GM19438 (cell line): ENCODE measurements at regions not wholly inside any gene's neighbourhood (a gene's known extent, or its start where the extent isn't known, plus 50 kb on each side); places are given as distances from the start of the nearest gene placed in this dataset.

Experiments
- ATAC-seq: cut with Tn5 transposase; IDR thresholded peaks from one replicate; pipeline ENCODE4 v1.9.1; 2021; ENCODE audit warnings: low read depth; ENCODE audit not compliant: unreplicated experiment

GRCh38 chr2:62374301-62375112 is 131.5 kb downstream of the TMEM17 start:
- ATAC-seq: no peak

GRCh38 chr2:62372824-62373223 is 133.2 kb downstream of the TMEM17 start:
- no peak for ATAC-seq

DNA sequence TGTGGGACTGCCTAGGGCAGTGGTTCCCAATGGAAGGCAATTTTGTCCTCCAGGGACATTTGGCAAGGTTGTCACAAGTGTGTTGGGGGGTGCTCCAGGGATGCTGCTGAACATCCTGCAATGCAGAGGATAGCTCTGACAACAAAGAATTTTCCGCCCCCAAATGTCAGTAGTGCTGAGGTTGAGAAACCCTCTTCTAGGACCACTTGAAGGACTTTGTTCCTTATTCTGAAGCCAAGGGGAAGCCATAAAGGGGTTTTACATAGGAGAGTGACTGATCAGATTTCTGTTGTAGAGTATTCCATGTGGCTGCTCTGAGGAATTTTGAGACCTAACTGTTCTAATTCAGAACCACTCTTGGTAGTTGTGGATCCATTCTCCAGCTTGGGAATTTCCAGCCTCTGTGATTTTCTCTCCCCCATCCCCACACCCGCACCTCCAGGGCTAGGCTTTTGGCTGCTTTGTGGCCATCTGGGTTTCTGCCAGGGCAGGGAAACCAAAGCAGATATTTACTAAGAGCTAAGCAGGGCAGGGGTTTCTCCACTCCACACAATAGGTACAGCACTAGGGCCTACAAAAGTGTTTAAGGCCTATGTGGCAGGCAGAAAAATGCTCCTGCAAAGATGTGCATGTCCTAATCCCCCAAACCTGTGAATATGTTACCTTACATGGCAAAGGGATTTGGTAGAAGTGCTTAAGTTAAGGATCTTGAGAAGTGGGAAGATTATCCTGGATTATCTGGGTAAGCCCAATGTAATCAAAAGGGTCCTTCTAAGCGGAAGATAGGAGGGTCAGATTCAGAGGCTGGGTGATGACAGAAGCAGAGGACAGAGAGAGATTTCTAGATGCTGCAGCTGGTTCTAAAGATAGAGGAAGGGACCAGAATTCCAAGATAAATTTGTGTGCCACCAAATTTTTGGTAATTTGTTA is 135.4 kb downstream of the TMEM17 start:
- no peak for ATAC-seq

DNA sequence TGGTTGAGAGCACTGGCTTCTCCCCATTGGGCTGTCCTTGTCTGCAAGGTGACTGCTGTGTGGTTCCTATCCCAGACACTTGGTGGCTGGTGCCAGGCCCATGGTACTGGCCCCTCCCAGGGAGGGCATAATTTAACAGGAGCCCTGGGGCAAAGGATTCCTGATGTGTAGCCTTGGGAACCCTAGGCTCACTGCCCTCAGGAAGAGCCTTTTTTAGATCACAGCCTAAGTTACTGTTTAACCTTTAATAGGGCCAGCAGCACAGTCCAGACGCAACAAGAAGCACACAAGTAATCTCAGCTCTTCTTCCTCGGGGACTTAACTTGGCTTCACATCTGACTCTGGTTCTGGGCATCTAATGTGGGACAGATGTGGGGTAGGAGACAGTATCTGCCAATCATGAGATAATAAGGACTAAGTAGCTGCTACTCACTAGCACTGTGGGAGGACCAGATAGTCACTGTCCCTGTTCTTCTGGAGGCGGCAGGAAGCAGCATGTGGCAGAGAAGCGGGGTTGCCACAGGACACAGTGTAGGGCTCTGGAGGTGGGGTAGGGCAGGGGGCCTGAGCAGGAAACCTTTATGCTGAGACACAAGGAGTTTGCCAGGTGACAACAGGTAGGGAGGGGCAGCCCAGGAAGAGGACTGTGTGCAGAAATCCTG is 136.3 kb downstream of the TMEM17 start:
- no peak for ATAC-seq

- no peak for ATAC-seq
Observed at GRCh38 chr2:62364791-62365528, 141.0 kb downstream of the TMEM17 start.

- ATAC-seq: peak; percentile 70
Observed at GRCh38 chr2:62363166-62363565, 142.8 kb downstream of the TMEM17 start.

DNA sequence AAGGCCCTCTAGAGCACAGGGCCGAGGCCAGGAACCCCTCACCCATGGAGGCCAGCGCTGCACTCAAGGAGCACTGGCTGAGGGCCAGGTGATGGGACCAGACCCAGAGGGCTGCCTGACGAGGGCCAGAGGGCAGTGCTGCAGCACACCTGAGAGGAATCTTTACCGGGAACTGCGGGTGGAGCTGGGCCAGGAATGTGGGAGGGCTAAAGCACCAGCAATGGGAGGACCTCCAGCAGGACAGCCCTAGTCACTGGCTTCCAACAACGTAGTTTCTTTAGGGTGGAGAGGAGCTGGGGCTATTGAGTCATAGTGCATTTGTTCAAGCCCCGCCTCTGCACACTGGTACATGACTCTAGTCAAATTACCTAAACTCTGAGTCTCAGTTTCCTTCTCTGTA is 143.4 kb downstream of the TMEM17 start:
- peak; percentile 21 for ATAC-seq

GRCh38 chr2:62361964-62362363 is 144.0 kb downstream of the TMEM17 start:
- no peak for ATAC-seq

DNA sequence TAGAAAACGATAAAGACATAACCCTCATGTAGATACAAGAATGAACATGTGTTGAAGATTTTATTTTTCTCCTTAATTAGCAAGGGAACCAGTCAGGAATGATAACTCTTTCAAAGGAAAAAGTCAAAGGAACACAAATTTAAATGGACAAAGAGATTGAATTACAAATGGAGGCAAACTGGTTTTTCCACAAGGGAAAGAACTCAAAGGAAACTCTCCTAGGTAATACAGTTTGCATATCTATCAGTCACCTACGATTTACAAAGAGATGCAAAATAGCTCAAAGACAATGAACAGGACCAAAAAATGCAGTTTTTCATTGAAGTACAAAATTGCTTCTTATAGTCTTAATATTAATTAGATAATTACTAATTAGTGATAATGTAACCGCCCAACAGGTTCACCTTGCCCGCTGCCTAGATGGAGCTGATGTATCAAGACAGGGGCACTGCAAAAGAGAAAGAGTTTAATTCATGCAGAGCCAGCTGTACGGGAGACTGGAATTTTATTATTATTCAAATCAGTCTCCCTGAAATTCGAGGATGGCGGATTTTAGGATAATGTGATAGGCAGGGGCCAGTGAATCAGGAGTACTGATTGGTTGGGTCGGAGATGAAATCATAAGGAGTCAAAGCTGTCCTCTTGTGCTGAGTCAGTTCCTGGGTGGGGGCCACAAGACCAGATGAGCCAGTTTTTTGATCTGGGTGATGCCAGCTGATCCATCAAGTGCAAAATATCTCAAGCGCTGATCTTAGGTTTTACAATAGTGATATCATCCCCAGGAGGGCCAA is 151.0 kb downstream of the TMEM17 start:
- ATAC-seq: no peak

- no peak for ATAC-seq
Observed at GRCh38 chr2:62352031-62352430, 154.0 kb downstream of the TMEM17 start.

DNA sequence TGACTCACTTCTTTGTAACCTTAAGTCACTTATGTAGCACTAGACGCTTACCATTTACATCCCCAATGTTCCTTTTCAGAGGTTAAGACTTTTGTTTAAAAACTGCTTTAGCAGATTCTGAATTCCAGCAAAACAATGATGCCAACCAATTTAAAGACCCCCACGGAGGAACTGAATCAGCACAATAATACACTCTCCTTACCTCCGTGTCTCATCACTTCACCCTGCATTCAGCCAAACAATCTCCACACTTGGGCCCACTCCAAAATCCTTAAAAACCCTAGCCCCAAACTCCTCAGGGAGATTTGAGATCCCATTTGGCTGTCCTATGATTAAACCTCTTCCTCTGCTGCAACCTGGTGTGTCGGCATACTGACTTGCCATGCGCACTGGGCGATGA is 153.9 kb downstream of the B3GNT2 start:
- no peak for ATAC-seq

GRCh38 chr2:62348700-62349099 is 152.8 kb downstream of the B3GNT2 start:
- no peak for ATAC-seq

DNA sequence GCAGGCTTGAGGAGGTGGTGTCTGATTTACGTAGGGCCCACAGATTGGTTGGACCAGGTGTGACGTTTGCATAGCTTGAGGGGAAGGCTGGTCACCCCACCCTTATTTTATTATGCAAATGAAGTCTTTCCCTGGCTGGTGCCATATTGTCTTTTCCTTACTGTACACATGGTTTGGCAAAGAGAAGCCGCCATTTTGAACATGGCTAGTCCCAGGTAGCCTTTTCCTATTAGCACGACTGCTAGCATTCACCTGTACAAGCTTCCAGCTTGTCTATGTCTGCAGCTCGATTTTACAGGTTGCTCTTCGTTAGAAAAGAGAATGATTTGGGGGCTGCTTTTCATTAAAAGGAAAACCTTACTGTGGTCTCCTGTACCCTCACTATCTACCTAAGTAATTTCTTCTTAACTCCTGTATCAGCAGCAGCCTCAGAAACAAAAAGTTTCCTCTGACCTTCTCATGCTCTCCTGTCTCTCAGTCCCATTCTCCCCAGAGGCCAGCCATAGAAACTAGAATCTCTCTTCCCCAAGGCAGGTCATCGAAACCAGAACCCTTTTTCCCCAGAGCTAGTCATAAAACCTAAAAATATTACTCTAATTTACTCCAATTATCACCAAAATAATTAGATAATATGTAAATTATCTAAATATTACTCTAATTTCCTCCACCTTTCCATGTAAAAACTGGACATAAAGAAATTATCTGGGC is 151.8 kb downstream of the B3GNT2 start:
- ATAC-seq: no peak

GRCh38 chr2:62344472-62344871 is 148.6 kb downstream of the B3GNT2 start:
- peak; percentile 53 for ATAC-seq

GRCh38 chr2:62343636-62344337 is 147.9 kb downstream of the B3GNT2 start:
- no peak for ATAC-seq

- ATAC-seq: no peak
Observed at GRCh38 chr2:62343206-62343605, 147.3 kb downstream of the B3GNT2 start.

GRCh38 chr2:62340994-62341484 is 145.1 kb downstream of the B3GNT2 start:
- ATAC-seq: no peak

DNA sequence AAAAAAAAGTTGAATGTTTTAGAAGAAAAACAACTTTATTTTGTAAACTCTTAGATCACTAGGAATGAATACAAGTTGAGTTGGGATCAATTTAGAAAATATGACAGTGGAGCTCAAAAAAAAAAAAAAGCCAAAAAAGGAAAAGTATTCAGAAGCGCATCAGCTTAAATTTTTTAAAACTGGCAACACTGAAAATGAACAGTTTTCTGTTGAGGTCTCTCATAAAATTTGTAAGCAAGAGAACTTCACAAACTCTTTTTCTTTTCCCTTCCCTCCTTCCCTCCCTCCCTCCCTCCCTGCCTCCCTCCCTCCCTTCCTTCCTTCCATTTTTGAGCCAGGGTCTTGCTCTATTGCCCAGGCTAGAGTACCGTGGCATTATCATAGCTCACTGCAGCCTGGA is 143.9 kb downstream of the B3GNT2 start:
- no peak for ATAC-seq
